SK-N-MC (cell line): ENCODE measurements at regions not wholly inside any gene's neighbourhood (a gene's known extent, or its start where the extent isn't known, plus 50 kb on each side); places are given as distances from the start of the nearest gene placed in this dataset.

ENCODE experiments used
- EZH2 ChIP-seq: fragments of 200-600 bp; sonication (generic); IDR thresholded peaks from one replicate; pipeline ENCODE4 v1.6.1; 2017; ENCODE audit warnings: antibody characterized with exemption
- FOXP2 ChIP-seq: optimal IDR thresholded peaks from 2 replicates; pipeline ENCODE3; 2011; ENCODE audit warnings: mild to moderate bottlenecking, moderate library complexity; ENCODE audit not compliant: insufficient read depth; ENCODE audit errors: extremely low read length, control extremely low read depth
- POLR2AphosphoS5 ChIP-seq: IDR thresholded peaks from 2 replicates; pipeline ENCODE4 v1.6.1; 2012; ENCODE audit warnings: mild to moderate bottlenecking, low read depth, low read length, borderline replicate concordance

- TF ChIP-seq FOXP2 = no peak
- TF ChIP-seq POLR2AphosphoS5 = no peak
- no peak for TF ChIP-seq EZH2
Measured at GRCh38 chr11:27907530-27907929, 200.4 kb downstream of the KIF18A start.
